ENCODE measurements at regions not wholly inside any gene's neighbourhood (a gene's known extent, or its start where the extent isn't known, plus 50 kb on each side); places are given as distances from the start of the nearest gene placed in this dataset.

DNA sequence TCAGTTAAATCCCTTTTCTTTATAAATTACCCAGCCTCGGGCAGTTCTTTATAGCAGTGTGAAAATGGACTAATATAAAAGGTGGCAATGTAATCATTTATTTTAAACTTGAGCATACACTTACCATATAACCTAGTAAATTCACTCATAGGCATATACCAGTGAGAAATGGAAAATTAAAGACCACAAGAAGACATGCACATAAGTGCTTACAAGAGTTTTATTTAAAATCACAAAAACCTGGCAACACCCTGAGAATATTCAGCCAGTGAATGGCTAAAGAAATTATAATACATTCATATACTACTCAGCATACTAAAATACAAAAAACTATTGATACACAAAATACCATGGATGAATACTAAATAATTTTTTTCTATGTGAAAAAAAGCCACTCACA, 1017.5 kb upstream of the TMEM132C start:
- TF ChIP-seq, protein P1, sequence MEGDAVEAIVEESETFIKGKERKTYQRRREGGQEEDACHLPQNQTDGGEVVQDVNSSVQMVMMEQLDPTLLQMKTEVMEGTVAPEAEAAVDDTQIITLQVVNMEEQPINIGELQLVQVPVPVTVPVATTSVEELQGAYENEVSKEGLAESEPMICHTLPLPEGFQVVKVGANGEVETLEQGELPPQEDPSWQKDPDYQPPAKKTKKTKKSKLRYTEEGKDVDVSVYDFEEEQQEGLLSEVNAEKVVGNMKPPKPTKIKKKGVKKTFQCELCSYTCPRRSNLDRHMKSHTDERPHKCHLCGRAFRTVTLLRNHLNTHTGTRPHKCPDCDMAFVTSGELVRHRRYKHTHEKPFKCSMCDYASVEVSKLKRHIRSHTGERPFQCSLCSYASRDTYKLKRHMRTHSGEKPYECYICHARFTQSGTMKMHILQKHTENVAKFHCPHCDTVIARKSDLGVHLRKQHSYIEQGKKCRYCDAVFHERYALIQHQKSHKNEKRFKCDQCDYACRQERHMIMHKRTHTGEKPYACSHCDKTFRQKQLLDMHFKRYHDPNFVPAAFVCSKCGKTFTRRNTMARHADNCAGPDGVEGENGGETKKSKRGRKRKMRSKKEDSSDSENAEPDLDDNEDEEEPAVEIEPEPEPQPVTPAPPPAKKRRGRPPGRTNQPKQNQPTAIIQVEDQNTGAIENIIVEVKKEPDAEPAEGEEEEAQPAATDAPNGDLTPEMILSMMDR (IDR thresholded peaks at IDR 0.05) = no peak
- no peak for TF ChIP-seq ZFX (IDR thresholded peaks at IDR 0.05; ENCODE audit: borderline replicate concordance)
